NCI-H146 (cell line): ENCODE measurements at regions not wholly inside any gene's neighbourhood (a gene's known extent, or its start where the extent isn't known, plus 50 kb on each side); places are given as distances from the start of the nearest gene placed in this dataset.
A peak's percentile ranks its signal among the peaks of the same experiment; 100 is the strongest.
"Not testable (repeated sequence)": the region's sequence is repeated elsewhere in the genome, so short reads cannot be mapped to it uniquely, and the experiment has no call there.

Experiments used
- DNase-seq: peaks from one replicate; lab custom pipeline; 2025; lab: John Stamatoyannopoulos, UW

- no peak for DNase-seq
Measured at GRCh38 chr4:189185810-189186432, 754.8 kb upstream of the FRG1 start.

GRCh38 chr4:189187531-189188052 is 753.1 kb upstream of the FRG1 start:
- no peak for DNase-seq

DNA sequence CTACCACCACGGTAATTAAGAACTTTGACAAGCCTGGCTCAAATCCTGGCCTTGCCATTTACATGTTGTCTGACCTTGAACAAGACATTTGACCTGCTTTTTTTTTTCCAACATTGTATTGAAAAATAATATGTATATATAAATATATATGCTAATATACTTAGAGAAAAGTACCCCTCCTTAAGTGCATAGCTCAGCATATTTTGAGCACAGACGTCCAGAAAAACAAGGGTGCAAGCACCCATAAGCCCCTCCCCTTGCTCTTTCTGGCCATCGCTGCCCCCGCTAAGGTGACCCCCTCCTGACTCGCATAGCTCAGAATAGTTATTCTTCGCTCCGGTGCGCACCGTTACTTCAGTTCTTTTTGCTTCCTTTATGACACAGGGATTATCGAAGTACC is 742.0 kb upstream of the FRG1 start:
- DNase-seq = no peak

DNA sequence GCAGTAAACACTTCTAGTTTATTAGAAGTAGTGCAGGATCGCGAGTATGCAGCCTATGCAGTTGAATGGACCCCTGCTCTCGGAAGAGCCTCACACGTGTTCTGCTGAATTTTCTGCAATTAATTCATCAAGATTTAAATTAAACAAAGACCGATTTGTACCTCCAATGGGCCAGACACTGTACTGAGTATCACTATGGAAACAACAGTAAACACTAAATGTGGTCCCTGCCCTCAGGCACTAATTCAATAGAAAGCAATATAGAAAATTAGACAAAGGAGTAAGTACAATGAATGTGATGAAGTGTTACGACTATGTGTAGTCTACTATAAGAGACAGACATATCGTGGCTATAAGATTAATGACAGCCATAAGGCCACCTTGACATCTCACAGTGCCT is 740.3 kb upstream of the FRG1 start:
- DNase-seq = peak; percentile 26

- DNase-seq = peak; percentile 38
Measured at GRCh38 chr4:189202182-189202868, 738.3 kb upstream of the FRG1 start.

- DNase-seq = no peak
Measured at GRCh38 chr4:189202869-189203271, 737.8 kb upstream of the FRG1 start.

DNA sequence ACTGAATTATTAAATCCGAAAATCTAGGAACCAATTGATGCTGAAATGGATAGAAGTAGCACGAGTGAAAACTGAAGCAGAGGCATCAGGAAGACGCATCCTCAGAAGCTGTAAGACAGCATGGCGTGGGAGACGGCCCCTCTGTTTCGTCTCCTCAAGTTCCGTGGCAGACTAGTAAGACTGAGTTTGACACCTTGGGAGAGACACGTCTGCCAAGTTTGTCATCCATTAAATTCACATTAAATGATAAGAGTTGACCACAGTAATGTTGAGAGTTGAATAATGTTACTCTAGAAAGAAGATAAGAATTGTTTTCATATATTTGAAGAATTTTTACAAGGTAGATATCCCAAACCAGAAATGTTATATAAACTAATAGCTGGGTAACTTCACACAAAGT is 736.1 kb upstream of the FRG1 start:
- DNase-seq = no peak

DNA sequence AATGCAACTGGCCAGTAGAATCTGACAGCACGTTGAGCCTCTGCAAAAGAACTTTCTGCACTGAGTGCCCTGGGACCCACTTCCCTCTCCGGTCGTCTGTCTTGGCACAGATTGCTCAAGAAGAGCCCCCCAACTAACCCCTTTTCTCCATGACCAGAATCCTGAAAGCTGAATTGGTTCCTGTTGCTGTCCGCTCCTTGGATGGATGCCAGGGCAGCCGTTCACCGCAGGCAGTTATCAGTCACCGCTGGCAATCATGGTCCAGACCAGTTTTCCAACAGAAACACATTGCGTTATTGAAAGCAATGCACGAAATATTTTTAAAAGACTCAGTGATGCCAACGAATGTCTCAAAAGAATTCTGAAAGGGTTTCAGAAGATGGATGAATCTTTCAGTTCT is 733.7 kb upstream of the FRG1 start:
- DNase-seq = no peak

DNA sequence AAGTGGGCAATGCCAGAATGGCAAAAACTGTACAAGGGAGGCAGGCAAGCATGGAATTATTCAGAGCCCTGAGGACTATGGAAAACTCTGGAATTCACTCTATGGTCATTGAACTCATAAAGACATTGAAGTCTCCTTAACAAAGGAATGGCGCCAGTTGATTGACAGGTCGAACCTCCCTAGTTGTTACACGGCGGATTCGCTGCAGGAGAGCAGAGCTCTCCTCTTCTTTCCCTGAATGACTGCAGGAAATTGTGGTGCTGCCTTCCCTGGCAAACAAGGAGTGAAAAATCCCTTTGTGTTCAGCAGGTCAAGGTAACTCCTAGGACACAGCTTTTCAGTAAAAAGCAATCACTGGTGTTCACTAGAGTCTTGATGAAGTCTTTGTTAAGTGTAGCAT is 732.8 kb upstream of the FRG1 start:
- DNase-seq = no peak

- no peak for DNase-seq
Measured at GRCh38 chr4:189215574-189215973, 725.1 kb upstream of the FRG1 start.

DNA sequence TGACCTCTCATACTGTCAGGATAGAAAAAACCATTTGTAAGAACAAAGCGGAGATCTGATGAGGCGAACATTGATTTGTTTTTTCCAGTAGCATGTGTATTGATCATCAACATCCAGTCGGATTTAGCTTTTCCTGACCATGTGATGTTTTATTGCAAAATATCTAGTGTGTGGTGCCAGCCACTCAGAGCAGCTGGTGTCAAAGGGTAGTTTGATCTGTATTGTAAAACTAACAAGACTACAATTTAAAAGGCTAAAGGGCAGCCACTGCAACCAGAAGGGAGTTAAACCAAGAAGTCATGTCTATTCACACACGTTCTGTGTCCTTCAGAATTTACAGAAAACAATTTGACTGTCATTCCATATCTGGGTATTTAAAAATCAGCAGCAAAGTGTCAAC is 719.0 kb upstream of the FRG1 start:
- no peak for DNase-seq

DNA sequence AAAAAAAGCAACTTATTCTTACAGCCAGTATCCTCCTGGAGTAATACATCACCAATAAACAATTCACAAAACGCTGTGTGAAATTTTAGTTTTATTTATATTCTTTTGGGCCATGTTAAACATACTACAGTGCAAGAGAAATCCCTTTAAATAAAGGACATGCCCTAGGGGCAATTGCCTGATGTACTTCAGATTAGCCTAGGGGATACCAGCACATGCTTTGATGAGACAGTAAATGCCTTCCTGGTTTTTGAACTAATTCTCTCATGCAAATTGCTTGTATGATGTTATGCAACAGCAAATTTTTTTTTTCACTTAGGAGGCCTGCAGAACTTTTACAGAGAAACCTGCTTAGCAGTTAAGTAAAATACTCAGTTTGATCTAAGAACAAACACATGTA is 711.9 kb upstream of the FRG1 start:
- DNase-seq = no peak

DNA sequence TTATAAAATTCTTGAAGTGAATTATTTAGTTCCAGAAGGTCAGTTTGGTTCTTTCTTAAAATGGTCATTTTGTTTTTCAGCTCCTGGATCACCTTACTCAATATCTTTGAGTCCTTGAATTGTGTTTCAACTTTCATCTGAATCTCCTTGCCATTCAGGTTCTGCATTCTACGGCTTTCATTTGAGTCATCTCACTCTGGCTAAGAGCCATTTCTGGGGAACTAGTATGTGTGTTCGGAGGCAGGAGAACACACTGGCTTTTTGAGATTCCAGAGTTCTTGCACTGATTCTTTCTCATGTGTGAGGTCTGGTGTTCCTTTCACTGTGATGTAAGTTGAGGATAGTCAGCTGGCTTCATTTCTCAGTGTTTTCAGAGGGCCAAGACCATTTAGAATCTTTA is 708.4 kb upstream of the FRG1 start:
- DNase-seq = no peak

GRCh38 chr4:189233754-189234153 is 706.9 kb upstream of the FRG1 start:
- DNase-seq = not testable (repeated sequence)

DNA sequence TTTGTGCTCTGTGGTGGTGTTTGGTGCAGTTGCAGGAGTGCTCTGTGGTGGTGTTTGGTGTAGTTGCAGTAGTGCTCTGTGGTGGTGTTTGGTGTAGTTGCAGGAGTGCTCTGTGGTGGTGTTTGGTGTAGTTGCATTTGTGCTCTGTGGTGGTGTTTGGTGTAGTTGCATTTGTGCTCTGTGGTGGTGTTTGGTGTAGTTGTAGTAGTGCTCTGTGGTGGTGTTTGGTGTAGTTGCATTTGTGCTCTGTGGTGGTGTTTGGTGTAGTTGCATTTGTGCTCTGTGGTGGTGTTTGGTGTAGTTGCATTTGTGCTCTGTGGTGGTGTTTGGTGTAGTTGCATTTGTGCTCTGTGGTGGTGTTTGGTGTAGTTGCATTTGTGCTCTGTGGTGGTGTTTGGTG is 705.7 kb upstream of the FRG1 start:
- not testable (repeated sequence) for DNase-seq

GRCh38 chr4:189235599-189235998 is 705.1 kb upstream of the FRG1 start:
- no peak for DNase-seq

GRCh38 chr4:189236321-189236720 is 704.4 kb upstream of the FRG1 start:
- not testable (repeated sequence) for DNase-seq

GRCh38 chr4:189237340-189237739 is 703.3 kb upstream of the FRG1 start:
- DNase-seq = no peak

DNA sequence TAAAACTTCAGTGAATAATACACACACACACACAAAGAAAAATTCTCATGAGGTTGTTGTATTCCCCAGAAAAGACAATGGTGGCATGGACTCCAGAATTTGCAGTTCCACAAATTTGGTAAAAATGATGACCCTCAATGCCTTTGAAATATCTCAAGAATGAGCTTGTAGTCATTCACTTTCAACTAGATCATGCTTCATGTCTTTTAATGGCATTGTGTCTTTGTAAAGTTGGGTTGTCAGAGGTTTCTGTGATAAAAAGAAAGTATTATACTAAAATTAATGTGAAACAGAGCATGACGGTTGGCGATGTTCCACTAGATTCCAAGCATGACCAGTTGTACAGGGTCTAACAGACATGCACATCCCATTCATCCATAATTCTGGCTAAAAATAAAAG is 685.0 kb upstream of the FRG1 start:
- no peak for DNase-seq

- no peak for DNase-seq
Measured at GRCh38 chr4:189261475-189261874, 679.2 kb upstream of the FRG1 start.

DNA sequence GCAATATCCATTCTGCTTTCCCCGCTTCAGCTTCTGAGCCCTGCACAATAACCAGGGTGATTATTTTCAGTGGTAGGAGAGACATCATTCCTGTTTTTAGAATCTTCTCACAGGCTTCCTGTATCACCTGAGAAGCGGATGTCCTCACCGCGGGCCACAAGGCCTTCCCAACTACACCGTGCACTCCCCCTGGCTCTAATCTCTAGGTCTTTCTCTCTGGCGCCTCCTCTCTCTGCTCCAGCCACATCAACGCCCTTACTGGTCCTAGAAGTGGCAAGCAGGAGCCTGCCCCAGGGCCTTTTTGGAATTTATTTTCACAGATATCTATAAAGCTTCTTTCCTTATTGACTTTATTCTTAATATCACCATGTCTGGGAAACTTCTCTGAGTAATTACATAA is 675.2 kb upstream of the FRG1 start:
- no peak for DNase-seq

- DNase-seq = no peak
Measured at GRCh38 chr4:189267312-189267965, 673.2 kb upstream of the FRG1 start.

DNA sequence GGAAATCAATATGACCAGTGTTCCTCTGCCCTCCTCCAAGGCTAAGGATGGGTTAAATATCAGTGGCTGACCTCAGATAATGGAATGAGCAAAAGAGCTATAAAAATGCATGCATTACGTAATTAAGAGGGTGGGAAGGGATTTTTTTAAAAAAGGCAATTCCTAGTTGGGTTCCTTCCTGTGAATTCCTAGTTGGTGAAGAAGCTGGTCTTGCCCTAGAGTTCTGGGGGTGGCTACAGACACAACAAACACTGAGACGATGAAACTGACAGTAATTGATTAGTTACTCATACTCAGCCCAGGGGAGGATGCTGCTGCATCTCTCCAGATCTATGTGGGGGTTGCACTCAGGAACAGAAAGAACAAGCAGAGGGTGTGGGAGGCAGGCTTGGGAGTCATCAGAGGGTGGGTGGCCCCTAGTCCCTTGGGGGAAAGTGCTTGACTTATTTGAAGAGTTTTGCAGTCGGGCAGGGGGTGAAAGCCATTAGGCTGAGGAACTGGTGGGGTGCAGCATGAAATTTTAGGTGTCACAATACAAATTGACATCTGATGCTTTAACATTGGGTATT is 662.0 kb upstream of the FRG1 start:
- DNase-seq = no peak
